ENCODE measurements at regions not wholly inside any gene's neighbourhood (a gene's known extent, or its start where the extent isn't known, plus 50 kb on each side); places are given as distances from the start of the nearest gene placed in this dataset.

DNA sequence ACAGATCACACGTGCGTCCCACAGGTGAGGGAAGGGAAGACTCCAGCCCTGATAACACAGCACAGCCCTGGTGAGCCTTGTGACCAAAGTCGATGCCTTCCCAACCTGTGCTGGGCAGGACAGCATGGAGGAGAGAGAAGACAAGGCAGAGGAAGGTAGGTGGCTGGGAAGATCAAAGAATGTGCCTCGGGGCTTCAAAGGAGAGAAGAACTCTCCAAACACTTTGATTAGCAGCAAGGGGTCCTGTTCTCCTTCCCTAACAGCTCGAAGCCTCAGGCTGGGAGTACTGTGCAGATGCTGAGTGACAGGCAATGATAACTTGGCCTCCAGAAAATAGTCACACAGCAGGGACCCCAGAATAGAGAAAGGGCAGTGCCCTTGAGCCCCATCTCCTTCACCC lies 288.5 kb downstream of the TCERG1L start:
- TF ChIP-seq, protein P1, sequence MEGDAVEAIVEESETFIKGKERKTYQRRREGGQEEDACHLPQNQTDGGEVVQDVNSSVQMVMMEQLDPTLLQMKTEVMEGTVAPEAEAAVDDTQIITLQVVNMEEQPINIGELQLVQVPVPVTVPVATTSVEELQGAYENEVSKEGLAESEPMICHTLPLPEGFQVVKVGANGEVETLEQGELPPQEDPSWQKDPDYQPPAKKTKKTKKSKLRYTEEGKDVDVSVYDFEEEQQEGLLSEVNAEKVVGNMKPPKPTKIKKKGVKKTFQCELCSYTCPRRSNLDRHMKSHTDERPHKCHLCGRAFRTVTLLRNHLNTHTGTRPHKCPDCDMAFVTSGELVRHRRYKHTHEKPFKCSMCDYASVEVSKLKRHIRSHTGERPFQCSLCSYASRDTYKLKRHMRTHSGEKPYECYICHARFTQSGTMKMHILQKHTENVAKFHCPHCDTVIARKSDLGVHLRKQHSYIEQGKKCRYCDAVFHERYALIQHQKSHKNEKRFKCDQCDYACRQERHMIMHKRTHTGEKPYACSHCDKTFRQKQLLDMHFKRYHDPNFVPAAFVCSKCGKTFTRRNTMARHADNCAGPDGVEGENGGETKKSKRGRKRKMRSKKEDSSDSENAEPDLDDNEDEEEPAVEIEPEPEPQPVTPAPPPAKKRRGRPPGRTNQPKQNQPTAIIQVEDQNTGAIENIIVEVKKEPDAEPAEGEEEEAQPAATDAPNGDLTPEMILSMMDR (IDR thresholded peaks at IDR 0.05; ENCODE audit: low read depth, low read length) = no peak
- DNase-seq (ENCODE audit: low read depth in 2 of 2) = no peak
- no peak overlapping the region for H3K4me3 ChIP-seq (replicated peaks in 1 of 2; ENCODE audit: low read depth in 2 of 2, low read length in 2 of 2)

DNA sequence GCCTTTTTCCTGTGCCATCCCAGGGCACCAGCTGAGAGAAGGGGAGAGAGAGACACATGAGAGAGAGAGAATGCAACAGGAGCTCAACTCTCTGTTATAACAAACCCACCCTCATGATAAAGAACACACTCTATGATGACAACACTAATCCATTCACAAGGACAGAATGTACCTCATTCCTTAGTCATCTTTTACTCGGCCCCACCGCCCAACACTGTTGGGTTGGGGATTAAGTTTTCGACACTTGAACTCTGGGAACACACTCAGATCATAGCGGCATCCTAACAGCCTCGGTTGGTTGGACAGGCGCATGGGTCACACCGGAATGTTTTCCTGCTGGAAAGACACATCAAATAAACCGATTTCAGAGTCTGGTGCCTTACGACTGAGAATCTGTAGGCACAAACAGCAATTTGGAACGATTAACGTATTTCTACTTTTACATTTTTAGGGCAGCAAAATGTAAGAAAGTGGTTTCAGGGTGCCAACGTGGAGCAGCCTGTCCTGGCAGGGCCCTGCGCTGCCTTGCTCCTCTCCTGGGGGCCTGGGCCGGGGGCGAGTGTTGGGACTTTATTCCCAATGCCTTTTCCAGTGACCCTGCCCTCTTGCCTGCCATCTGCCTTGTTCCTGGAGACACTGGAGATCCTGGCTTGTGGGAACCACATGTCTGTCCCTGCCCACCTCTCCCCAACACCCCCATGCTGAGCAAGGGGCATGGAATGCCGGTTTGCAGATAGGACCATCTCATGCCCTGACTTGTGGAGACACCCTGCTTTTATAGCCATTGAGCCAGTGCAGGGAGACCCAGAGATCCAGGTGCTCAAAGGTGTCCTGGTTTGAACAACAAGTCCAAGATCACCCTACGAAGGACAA lies 287.0 kb downstream of the TCERG1L start:
- TF ChIP-seq, protein P1 (IDR thresholded peaks at IDR 0.05; ENCODE audit: low read depth, low read length) = no peak
- H3K4me3 ChIP-seq (replicated peaks in 1 of 2; ENCODE audit: low read depth in 2 of 2, low read length in 2 of 2) = no peak overlapping the region
- DNase-seq (ENCODE audit: low read depth in 2 of 2) = no peak

DNA sequence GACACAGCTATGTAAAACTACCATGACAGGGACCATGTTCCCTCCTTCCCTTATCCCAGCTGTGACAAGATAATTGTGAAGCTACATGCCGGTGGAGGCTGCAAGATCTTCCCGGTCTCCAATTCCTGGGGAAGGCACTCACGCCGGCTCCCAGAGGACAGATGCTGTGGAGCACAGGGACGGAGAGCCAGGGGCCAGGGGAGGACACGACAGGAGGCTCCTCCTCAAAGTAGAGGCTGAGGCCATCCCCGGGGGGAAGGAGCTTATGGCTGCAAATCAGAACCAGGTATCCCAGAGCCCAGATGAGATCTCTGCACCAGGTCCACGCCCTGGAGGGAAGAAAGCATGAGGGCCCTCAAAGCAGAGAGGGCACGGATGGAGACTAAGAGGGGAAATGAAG lies 286.2 kb downstream of the TCERG1L start:
- TF ChIP-seq, protein P1 (IDR thresholded peaks at IDR 0.05; ENCODE audit: low read depth, low read length) = no peak
- no peak for DNase-seq (ENCODE audit: low read depth in 2 of 2)
- H3K4me3 ChIP-seq (replicated peaks in 1 of 2; ENCODE audit: low read depth in 2 of 2, low read length in 2 of 2) = no peak overlapping the region

DNA sequence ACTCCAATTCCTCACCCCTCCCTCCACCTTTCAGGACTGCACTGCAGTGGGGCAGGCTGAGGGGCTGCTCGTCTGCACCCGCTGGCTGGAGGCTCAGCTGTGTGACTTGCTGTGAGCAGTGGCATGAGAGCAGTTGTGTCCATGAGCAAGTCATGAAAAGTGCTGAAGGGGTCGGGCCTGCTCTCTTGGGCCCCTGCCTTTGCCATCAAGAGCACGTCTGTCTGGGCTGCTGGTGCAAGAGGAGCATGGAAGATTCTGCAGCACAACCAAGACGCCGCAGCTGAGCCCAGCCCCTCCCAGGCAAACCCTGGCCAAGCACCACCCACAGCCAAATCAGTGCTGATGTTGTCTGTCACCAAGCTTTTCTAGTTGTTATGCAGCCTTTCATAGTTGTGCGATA lies 284.3 kb downstream of the TCERG1L start:
- no peak overlapping the region for H3K4me3 ChIP-seq (replicated peaks in 1 of 2; ENCODE audit: low read depth in 2 of 2, low read length in 2 of 2)
- no peak for DNase-seq (ENCODE audit: low read depth in 2 of 2)
- TF ChIP-seq, protein P1 (IDR thresholded peaks at IDR 0.05; ENCODE audit: low read depth, low read length) = no peak

DNA sequence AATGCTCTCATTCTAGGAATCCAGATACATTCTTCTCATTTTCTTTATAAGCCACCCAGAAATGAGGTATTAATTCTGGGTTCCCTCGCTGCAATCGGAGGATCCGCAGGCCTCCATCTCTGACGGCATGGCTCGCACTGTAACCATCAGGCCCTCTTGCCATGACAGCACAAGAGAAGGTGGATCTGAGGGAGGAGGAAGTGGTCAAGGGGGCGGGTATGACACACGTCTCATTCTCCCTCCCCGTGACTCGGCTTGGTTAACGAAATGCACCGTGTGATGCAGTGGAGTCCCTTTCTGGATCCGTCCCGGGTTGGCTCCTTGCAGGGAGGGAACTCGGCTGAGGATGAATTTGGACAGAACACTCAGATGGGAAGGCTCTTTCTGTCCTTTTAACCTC lies 280.2 kb downstream of the TCERG1L start:
- TF ChIP-seq, protein P1 (IDR thresholded peaks at IDR 0.05; ENCODE audit: low read depth, low read length) = no peak
- no peak overlapping the region for H3K4me3 ChIP-seq (replicated peaks in 1 of 2; ENCODE audit: low read depth in 2 of 2, low read length in 2 of 2)
- DNase-seq (ENCODE audit: low read depth in 2 of 2) = no peak

DNA sequence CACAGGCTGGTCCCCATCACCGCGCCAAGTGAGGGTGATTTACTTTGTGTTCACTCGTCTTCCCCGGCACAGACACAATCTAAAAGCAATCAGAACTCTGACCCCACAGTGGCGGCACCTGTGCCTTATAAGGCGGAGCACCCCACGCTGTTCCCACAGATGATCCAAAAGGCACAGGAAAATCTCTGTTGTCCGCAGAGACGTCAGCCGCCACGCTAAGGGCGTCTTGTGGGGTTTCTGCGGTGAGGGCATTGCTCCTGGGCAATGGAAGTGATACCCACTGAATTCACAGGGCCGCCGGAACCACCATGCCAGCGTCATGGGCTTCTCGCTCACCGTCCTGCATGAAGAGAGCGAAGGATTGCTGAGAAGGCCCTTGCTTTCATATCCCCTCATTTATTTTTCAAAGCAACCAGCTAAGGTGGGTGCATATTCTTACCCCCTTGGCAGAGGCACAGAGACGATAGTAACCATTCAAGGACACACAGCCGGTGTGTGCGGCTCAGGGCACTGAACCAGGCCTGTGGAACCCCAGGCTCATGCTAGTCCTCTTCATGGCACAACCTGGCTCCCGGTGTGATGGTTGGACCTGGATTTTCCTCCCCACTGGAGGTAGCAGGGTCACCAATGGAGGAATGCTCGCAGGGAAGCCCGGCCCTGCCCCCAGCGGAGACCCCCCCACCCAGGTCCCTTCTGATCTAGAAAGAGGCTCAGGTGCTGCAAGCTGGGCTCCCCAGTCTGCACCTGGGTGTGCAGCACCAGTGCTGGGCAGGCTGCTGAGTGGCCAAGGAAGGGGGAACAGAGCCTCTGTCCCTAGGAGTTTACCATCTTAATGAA lies 279.0 kb downstream of the TCERG1L start:
- no peak overlapping the region for H3K4me3 ChIP-seq (replicated peaks in 1 of 2; ENCODE audit: low read depth in 2 of 2, low read length in 2 of 2)
- TF ChIP-seq, protein P1 (IDR thresholded peaks at IDR 0.05; ENCODE audit: low read depth, low read length) = no peak
- DNase-seq (ENCODE audit: low read depth in 2 of 2) = no peak
